ENCODE measurements at regions not wholly inside any gene's neighbourhood (a gene's known extent, or its start where the extent isn't known, plus 50 kb on each side); places are given as distances from the start of the nearest gene placed in this dataset.

DNA sequence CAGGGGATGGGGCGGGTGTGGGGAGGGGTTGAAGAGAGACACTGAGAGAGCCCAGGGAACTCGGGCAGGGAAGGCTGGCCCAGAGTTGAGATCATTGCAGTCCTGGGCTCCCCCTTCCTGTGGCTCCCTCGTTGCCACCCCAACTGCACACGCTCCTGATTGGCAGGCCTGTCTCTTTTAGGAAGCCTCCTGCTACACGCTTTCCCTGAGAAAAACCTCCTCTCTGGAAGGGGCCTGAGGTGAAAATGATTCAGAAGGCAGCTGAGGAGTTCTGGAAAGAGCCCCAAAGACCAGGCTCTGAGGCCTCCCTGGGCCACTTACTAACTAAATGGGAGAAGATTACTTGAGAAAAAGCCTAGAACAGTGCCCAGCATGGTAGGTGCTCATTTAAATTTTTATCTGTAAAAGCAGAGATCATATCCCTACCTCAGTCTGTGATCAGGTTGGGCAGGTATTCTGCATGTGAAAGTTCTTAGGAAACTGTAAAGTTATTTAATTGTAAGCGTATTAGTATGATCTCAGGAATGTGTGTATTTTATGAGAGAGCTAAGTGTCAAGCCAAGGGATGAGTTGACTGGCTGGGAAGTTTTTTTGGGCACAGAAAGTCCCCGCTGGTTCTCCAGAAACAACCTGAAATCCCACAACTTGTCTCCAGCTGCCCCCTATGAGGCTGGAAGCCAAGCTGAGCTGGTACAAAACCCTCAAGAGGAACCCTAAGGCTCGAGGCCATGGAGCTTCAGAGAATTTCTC is 65.2 kb upstream of the EPS8L3 start:
- TF ChIP-seq POLR2A (IDR thresholded peaks at IDR 0.05; ENCODE audit: borderline replicate concordance, extremely low read depth, insufficient read depth, insufficient read length) (no peak), POLR2AphosphoS5 (IDR thresholded peaks at IDR 0.05; ENCODE audit: low read depth, low read length) (no peak), YY1 (IDR thresholded peaks at IDR 0.05; ENCODE audit: extremely low read depth, insufficient replicate concordance, low read depth, low read length) (no peak), EZH2 (IDR thresholded peaks at IDR 0.05) (no peak)
- TF ChIP-seq, protein P1, sequence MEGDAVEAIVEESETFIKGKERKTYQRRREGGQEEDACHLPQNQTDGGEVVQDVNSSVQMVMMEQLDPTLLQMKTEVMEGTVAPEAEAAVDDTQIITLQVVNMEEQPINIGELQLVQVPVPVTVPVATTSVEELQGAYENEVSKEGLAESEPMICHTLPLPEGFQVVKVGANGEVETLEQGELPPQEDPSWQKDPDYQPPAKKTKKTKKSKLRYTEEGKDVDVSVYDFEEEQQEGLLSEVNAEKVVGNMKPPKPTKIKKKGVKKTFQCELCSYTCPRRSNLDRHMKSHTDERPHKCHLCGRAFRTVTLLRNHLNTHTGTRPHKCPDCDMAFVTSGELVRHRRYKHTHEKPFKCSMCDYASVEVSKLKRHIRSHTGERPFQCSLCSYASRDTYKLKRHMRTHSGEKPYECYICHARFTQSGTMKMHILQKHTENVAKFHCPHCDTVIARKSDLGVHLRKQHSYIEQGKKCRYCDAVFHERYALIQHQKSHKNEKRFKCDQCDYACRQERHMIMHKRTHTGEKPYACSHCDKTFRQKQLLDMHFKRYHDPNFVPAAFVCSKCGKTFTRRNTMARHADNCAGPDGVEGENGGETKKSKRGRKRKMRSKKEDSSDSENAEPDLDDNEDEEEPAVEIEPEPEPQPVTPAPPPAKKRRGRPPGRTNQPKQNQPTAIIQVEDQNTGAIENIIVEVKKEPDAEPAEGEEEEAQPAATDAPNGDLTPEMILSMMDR (IDR thresholded peaks at IDR 0.05 in 2 of 3, conservative IDR thresholded peaks at IDR 0.05 in 1 of 3; ENCODE audit: borderline replicate concordance in 1 of 3, insufficient read depth in 1 of 3, low read depth in 2 of 3, low read length in 2 of 3), result no peak
- TF ChIP-seq, protein P2, sequence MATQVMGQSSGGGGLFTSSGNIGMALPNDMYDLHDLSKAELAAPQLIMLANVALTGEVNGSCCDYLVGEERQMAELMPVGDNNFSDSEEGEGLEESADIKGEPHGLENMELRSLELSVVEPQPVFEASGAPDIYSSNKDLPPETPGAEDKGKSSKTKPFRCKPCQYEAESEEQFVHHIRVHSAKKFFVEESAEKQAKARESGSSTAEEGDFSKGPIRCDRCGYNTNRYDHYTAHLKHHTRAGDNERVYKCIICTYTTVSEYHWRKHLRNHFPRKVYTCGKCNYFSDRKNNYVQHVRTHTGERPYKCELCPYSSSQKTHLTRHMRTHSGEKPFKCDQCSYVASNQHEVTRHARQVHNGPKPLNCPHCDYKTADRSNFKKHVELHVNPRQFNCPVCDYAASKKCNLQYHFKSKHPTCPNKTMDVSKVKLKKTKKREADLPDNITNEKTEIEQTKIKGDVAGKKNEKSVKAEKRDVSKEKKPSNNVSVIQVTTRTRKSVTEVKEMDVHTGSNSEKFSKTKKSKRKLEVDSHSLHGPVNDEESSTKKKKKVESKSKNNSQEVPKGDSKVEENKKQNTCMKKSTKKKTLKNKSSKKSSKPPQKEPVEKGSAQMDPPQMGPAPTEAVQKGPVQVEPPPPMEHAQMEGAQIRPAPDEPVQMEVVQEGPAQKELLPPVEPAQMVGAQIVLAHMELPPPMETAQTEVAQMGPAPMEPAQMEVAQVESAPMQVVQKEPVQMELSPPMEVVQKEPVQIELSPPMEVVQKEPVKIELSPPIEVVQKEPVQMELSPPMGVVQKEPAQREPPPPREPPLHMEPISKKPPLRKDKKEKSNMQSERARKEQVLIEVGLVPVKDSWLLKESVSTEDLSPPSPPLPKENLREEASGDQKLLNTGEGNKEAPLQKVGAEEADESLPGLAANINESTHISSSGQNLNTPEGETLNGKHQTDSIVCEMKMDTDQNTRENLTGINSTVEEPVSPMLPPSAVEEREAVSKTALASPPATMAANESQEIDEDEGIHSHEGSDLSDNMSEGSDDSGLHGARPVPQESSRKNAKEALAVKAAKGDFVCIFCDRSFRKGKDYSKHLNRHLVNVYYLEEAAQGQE (IDR thresholded peaks at IDR 0.05; ENCODE audit: low read depth), result no peak

All from HCT116 (cell line).